Lower leg skin (tissue), 3 donors: ENCODE measurements at regions not wholly inside any gene's neighbourhood (a gene's known extent, or its start where the extent isn't known, plus 50 kb on each side); places are given as distances from the start of the nearest gene placed in this dataset.

ENCODE experiments used
- CTCF ChIP-seq, 3 donors: fragments of 450-650 bp; IDR thresholded peaks; one replicate each; pipeline ENCODE4 v1.5.1; 2016; ENCODE audit warnings: antibody characterized with exemption in 3 of 3, mild to moderate bottlenecking in 3 of 3, moderate library complexity in 2 of 3
- POLR2A ChIP-seq, 2 donors: fragments of 450-650 bp; IDR thresholded peaks; one replicate each; pipeline ENCODE4 v1.6.1; 2016 to 2017; ENCODE audit warnings: antibody characterized with exemption in 2 of 2, mild to moderate bottlenecking in 1 of 2, moderate library complexity in 1 of 2

DNA sequence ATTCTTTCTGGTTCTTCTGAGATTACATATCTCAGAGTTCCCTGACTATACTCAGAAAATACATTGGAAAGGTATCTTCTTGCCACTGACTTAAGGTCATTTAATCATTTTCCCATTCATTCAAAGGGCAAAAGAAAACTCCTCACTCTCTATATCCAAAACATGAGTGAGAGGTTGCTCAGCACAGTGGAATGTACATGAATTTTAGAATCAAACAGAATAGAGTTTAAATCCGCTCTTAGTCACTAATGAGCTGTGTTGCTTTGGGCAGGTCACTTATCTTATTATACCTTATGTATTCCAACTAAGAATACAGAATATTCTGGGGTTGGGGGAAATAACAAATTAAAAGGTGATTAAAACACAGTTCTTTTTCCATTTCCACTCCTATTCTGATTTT, 452.6 kb upstream of the KLF12 start:
- TF ChIP-seq CTCF (IDR thresholded peaks at IDR 0.05) (no peak), POLR2A (IDR thresholded peaks at IDR 0.05) (no peak)
